ENCODE measurements at regions not wholly inside any gene's neighbourhood (a gene's known extent, or its start where the extent isn't known, plus 50 kb on each side); places are given as distances from the start of the nearest gene placed in this dataset.

DNA sequence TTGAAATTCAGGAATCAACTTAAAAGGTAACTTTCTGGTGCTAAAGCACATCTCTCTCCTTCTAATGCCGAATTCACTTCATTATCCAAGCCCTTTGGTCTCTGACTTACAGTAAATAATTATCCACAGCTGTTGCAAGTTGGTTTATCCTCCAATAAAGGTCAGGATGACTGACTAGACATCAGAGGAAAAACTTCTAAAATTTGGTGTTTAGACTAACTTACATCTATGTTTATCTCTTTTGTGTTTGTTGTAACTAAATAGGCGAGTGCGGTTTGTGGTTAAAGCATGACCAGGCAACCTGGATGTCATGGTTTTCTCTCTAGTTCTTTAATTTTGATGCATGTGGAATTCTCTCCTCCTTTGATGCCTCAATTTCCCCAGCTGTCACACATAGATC lies 237.4 kb upstream of the LRTM1 start (continued):
- TF ChIP-seq ZNF146 (CRISPR knock-in tag; IDR thresholded peaks at IDR 0.05; ENCODE audit: unreplicated experiment) (no peak), NFIX (CRISPR knock-in tag; IDR thresholded peaks at IDR 0.05; ENCODE audit: low read depth) (no peak), TRIM25 (IDR thresholded peaks at IDR 0.05; ENCODE audit: borderline replicate concordance) (no peak)
- TF ChIP-seq, protein P1, sequence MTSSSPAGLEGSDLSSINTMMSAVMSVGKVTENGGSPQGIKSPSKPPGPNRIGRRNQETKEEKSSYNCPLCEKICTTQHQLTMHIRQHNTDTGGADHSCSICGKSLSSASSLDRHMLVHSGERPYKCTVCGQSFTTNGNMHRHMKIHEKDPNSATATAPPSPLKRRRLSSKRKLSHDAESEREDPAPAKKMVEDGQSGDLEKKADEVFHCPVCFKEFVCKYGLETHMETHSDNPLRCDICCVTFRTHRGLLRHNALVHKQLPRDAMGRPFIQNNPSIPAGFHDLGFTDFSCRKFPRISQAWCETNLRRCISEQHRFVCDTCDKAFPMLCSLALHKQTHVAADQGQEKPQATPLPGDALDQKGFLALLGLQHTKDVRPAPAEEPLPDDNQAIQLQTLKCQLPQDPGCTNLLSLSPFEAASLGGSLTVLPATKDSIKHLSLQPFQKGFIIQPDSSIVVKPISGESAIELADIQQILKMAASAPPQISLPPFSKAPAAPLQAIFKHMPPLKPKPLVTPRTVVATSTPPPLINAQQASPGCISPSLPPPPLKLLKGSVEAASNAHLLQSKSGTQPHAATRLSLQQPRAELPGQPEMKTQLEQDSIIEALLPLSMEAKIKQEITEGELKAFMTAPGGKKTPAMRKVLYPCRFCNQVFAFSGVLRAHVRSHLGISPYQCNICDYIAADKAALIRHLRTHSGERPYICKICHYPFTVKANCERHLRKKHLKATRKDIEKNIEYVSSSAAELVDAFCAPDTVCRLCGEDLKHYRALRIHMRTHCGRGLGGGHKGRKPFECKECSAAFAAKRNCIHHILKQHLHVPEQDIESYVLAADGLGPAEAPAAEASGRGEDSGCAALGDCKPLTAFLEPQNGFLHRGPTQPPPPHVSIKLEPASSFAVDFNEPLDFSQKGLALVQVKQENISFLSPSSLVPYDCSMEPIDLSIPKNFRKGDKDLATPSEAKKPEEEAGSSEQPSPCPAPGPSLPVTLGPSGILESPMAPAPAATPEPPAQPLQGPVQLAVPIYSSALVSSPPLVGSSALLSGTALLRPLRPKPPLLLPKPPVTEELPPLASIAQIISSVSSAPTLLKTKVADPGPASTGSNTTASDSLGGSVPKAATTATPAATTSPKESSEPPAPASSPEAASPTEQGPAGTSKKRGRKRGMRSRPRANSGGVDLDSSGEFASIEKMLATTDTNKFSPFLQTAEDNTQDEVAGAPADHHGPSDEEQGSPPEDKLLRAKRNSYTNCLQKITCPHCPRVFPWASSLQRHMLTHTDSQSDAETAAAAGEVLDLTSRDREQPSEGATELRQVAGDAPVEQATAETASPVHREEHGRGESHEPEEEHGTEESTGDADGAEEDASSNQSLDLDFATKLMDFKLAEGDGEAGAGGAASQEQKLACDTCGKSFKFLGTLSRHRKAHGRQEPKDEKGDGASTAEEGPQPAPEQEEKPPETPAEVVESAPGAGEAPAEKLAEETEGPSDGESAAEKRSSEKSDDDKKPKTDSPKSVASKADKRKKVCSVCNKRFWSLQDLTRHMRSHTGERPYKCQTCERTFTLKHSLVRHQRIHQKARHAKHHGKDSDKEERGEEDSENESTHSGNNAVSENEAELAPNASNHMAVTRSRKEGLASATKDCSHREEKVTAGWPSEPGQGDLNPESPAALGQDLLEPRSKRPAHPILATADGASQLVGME (CRISPR knock-in tag; IDR thresholded peaks at IDR 0.05): no peak
